ENCODE measurements at regions not wholly inside any gene's neighbourhood (a gene's known extent, or its start where the extent isn't known, plus 50 kb on each side); places are given as distances from the start of the nearest gene placed in this dataset.
A peak's percentile ranks its signal among the peaks of the same experiment; 100 is the strongest.

- no peaks in the 10 kb centered on the region for H3K9me3 ChIP-seq (ENCODE audit: low read depth, low read length, poor library complexity, severe bottlenecking)
- ChIA-PET CTCF (no interaction called here), POLR2A (ENCODE audit: low non-redundant PET) (no interaction called here)
- no peaks in the 10 kb centered on the region for H3K27me3 ChIP-seq (replicated peaks; ENCODE audit: insufficient read depth, low read depth, low read length, poor library complexity)
- no peaks in the 10 kb centered on the region for H3K36me3 ChIP-seq (ENCODE audit: insufficient read depth, low read length, poor library complexity, severe bottlenecking)
- TF ChIP-seq CTCF (conservative IDR thresholded peaks at IDR 0.05; ENCODE audit: low read depth, low read length) (no peak), EZH2 (IDR thresholded peaks at IDR 0.05; ENCODE audit: borderline replicate concordance, low read depth, low read length, poor library complexity, severe bottlenecking) (no peak)
- H3K4me1 ChIP-seq (ENCODE audit: insufficient read depth, low read length, poor library complexity, severe bottlenecking), result peaks cover 9% of the 10 kb centered on the region
- H3K27ac ChIP-seq (ENCODE audit: low read depth, low read length, poor library complexity, severe bottlenecking), result no peak overlapping the region
- DNase-seq (ENCODE audit: low spot score), result peak; percentile 2
- H3K4me3 ChIP-seq (ENCODE audit: low read depth, low read length, poor library complexity, severe bottlenecking), result no peak overlapping the region
- intact Hi-C loops (cut with micrococcal nuclease; ENCODE audit: unreplicated experiment), result no loop called here
- BruUV-seq (replicated peaks), result no TSS peak
Observed at GRCh38 chr2:192377173-192377572, 182.4 kb upstream of the TMEFF2 start.

- H3K4me3 ChIP-seq (ENCODE audit: low read depth, low read length, poor library complexity, severe bottlenecking), result no peak overlapping the region
- H3K36me3 ChIP-seq (ENCODE audit: insufficient read depth, low read length, poor library complexity, severe bottlenecking), result no peaks in the 10 kb centered on the region
- H3K27me3 ChIP-seq (replicated peaks; ENCODE audit: insufficient read depth, low read depth, low read length, poor library complexity), result no peaks in the 10 kb centered on the region
- BruUV-seq (replicated peaks), result no TSS peak
- intact Hi-C loops (cut with micrococcal nuclease; ENCODE audit: unreplicated experiment), result no loop called here
- DNase-seq (ENCODE audit: low spot score), result no peak
- H3K27ac ChIP-seq (ENCODE audit: low read depth, low read length, poor library complexity, severe bottlenecking), result no peak overlapping the region
- TF ChIP-seq EZH2 (IDR thresholded peaks at IDR 0.05; ENCODE audit: borderline replicate concordance, low read depth, low read length, poor library complexity, severe bottlenecking), result no peak
- TF ChIP-seq CTCF (conservative IDR thresholded peaks at IDR 0.05; ENCODE audit: low read depth, low read length), result no peak
- no peaks in the 10 kb centered on the region for H3K4me1 ChIP-seq (ENCODE audit: insufficient read depth, low read length, poor library complexity, severe bottlenecking)
- POLR2A ChIA-PET (ENCODE audit: low non-redundant PET), result no interaction called here
- H3K9me3 ChIP-seq (ENCODE audit: low read depth, low read length, poor library complexity, severe bottlenecking), result no peaks in the 10 kb centered on the region
- CTCF ChIA-PET, result no interaction called here
Observed at GRCh38 chr2:192373754-192374153, 179.0 kb upstream of the TMEFF2 start.

DNA sequence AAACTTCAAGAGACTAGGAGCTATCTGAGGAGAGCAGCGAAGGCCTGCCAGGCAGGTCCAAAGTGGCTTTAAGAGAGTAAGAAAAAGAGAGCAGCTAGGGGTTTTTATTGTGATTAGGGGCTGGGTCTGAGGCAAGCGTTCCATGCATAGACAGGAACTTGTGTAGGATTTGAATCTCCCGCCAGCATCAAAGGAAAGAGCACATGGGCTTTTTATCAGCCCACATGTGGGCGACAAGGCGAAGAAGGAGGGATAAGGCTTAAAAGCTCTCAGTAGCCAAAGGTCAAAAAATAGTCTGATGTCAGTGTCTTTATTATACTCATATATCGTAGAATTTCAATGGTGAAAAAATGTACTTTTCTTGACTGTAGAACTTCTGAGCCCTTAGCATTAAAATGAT lies 178.5 kb upstream of the TMEFF2 start:
- POLR2A ChIA-PET (ENCODE audit: low non-redundant PET), result no interaction called here
- intact Hi-C loops (cut with micrococcal nuclease; ENCODE audit: unreplicated experiment), result no loop called here
- H3K4me1 ChIP-seq (ENCODE audit: insufficient read depth, low read length, poor library complexity, severe bottlenecking), result no peaks in the 10 kb centered on the region
- no peak overlapping the region for H3K4me3 ChIP-seq (ENCODE audit: low read depth, low read length, poor library complexity, severe bottlenecking)
- BruUV-seq (replicated peaks), result no TSS peak
- H3K27me3 ChIP-seq (replicated peaks; ENCODE audit: insufficient read depth, low read depth, low read length, poor library complexity), result no peaks in the 10 kb centered on the region
- no peaks in the 10 kb centered on the region for H3K9me3 ChIP-seq (ENCODE audit: low read depth, low read length, poor library complexity, severe bottlenecking)
- CTCF ChIA-PET, result no interaction called here
- TF ChIP-seq CTCF (conservative IDR thresholded peaks at IDR 0.05; ENCODE audit: low read depth, low read length), result no peak
- TF ChIP-seq EZH2 (IDR thresholded peaks at IDR 0.05; ENCODE audit: borderline replicate concordance, low read depth, low read length, poor library complexity, severe bottlenecking), result no peak
- H3K27ac ChIP-seq (ENCODE audit: low read depth, low read length, poor library complexity, severe bottlenecking), result no peak overlapping the region
- no peak for DNase-seq (ENCODE audit: low spot score)
- no peaks in the 10 kb centered on the region for H3K36me3 ChIP-seq (ENCODE audit: insufficient read depth, low read length, poor library complexity, severe bottlenecking)
